ENCODE measurements at regions not wholly inside any gene's neighbourhood (a gene's known extent, or its start where the extent isn't known, plus 50 kb on each side); places are given as distances from the start of the nearest gene placed in this dataset.

DNA sequence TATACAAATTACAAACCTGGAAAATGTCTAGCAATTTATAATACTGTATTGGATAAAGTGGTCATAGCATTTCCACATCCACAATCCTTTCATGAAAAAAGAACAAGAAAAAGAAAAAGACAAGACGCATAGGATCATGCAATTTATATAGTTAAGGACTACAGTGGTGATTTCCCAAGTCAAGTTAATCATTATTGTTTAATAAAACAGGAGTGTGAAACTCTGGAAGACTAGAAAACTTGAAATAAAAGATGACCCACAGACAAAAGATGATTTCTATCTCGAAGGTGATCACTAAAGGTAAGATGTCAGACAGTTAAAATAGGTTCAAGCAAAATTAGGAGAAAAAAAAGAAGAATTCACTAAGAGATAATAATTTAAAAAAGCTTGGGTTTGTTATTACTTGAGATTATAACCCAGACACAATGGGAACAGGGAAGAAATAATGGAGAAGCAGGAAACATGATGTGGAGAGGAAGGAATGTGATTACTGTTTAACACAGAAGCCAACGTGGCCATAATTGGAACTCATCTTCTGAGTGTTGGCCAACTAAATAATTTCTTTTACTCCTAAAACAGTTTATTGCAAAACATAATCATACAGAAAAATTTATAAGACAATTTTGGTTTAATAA is 441.2 kb upstream of the ANO3 start:
- DNase-seq (no peak), ATAC-seq (no peak)

DNA sequence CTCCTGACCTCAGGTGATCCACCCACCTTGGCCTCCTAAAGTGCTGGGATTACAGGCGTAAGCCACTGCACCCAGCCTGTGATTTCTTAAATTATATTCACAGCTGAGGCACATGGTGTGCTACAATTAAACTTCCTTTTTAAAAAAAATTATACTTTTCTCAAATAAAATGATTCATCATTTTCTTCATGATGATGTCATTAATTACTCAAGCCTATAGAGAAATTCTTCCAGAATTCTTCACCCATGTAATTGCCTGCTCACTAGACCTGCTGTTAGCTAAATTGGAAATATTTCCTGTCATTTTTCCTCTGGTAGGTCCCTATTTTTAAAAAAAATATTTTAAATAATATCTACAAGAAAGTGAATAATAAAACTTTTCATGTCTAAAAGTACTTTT is 440.0 kb upstream of the ANO3 start:
- no peak for ATAC-seq
- DNase-seq = no peak

DNA sequence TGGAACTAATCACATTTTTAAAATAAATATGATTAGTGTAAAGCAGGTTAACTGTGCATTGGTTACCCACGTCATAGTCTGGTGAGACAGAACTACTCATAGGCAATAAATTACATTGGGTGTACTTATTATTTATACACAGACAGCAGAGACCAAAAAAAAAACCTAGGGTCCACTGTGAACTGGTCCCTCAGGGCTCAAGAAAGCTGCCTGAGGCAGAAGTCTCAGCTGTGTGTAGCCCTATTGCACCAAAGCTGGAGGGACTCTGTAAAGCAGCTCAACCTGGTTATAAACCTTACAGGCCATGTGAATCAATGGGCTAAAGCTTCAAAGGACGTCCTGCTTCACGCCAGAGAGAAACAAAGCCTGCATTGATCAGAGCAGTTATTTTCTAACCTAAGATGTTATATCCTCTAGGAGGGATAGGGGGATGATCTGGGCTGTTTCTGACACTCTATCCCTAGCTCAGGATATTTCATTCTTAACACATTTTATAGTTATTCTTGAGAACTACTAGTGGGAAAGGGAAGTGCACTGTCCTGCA is 432.2 kb upstream of the ANO3 start:
- no peak for DNase-seq
- ATAC-seq = no peak

DNA sequence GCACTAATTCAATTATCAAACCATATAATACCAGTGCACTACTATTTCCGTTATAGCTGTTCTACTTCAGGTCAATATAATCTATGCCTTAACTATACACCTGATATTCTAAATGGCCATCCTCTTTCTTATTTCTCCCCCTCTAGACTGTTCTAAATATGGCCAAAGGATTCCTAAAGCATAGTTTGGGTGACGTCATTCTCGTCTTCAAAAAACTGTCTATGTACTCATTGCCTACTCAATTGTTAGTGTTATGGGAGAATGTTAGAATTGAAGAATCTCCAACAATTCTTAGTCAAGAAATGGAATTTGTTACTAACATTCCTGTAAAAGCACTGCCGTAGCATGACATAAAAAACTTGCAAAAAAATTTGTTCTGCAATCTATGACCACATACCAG is 431.1 kb upstream of the ANO3 start:
- no peak for ATAC-seq
- DNase-seq = no peak

DNA sequence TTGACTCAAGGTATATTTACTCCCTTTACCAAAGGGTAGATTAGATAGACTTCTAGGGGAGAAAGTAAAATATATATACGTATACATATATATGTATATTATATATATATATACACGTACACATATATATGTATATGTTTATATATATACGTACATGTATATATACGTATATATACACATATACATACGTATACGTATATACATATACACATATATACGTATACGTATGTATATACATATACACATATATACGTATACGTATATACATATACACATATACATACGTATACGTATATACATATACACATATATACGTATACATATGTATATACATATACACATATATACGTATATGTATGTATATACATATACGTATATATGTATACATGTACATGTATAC is 430.5 kb upstream of the ANO3 start:
- ATAC-seq (no peak), DNase-seq (no peak)

DNA sequence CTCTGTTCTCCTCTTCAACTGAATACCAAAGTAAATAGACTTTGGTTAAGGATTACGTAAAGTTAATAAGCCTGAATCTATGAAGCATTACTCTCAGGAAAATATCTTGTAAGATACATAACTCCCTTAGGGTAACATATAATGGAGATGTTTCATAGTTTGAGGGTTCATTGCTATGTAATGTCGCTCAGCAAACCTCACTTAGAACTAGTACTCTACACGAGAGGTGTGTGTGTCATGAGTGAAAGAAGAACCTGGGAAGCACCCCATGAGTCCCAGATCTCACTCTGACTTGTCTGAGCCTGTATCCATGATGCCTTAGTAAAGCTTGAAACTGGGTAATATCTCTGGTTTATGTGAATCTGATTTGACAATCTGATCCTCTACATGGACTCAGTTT is 429.5 kb upstream of the ANO3 start:
- DNase-seq (no peak), ATAC-seq (no peak)

DNA sequence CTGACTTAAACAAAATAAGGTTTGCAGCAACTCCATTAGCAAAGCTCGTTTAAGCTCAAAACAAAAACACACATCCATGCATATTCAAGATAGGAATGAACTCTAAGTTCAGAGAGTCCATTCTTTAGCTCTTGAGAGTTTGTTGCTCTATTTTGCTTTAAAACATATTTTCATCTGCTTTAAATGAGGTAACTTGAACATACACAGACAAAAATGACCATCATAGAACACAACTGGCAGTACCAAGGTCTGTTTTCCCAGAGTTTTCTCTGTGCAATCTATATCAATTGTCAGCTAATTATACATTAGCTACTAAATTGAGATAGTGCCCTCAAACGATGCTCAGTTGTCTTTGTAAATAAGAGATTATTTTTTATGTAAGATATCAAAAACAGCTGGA is 423.2 kb upstream of the ANO3 start:
- DNase-seq = no peak
- ATAC-seq = no peak

DNA sequence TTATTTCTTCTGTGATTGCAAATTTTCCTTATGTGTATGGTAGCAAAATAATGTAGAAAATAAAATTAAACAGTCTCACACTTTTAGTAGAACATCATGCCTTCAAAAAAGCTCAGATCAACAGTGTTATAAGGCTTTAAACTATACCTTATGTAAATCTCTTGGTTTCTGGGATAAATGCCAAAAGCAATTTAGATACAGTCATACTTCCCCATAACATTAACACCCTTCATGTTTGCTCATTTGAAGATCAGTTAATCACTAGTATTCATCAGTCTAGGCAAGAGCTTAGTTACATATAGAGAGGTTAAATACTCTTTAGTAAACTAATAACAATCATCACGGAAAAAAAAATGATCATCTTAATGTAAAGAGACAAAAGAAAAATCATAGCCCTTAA is 421.8 kb upstream of the ANO3 start:
- ATAC-seq (no peak), DNase-seq (no peak)

DNA sequence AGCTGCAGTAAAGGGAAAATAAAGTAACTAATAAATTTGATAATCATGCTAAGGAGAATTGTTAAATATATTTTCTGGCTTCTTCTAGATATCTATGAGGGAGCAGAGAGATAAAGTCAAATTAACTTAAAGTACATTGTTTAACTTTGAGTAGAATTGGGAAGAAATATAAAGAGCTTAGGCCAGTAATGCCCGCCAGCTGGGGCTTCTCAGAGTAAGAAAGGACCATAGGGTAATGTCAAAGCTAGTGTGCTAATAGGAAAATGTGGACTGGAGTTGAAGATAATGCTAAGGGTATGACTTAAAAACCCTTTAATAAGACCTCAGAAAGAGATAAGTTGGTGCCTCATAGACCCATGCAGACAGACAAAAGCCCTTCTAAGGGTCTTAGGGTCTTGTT is 411.6 kb upstream of the ANO3 start:
- ATAC-seq = no peak

DNA sequence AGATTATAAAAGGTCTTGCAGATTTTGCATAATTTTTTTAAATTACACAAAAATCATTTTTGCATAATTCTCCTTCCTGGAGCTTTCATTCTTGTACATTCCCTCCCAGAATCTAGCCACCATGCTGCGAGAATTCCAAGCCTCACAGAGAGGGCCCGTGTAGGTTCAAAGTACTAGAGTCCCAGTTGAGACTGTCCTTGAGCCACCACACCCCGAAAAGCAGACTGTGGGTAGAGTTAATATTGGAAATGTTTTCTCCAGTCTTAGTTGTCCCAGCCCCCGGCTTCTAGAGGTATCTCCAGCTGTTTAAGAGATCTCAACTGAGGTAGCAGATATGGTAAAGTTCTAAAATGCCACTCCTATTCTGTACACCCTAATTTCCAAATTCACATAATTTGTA is 407.3 kb upstream of the ANO3 start:
- ATAC-seq (no peak), DNase-seq (no peak)

More for the DNA sequence above, 411.6 kb upstream of the ANO3 start:
- DNase-seq = no peak

DNA sequence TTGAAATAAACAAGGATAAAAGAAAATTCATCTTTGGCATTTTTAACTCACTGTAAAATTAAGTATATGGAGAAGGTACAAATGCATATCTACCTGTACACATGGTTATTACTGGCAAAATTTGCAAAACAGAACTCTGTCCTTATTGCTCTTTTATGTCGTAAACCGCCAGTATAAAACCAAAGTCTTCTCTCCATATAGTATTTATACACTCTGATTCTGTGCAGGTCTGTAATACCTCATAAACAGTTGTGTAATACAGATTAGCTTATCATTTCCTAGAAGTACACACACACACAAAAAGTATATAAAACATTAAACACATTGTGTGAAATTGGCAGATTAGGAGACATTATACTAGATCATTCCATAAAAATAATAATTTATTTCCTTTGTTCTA is 406.6 kb upstream of the ANO3 start:
- ATAC-seq = no peak
- DNase-seq = no peak

DNA sequence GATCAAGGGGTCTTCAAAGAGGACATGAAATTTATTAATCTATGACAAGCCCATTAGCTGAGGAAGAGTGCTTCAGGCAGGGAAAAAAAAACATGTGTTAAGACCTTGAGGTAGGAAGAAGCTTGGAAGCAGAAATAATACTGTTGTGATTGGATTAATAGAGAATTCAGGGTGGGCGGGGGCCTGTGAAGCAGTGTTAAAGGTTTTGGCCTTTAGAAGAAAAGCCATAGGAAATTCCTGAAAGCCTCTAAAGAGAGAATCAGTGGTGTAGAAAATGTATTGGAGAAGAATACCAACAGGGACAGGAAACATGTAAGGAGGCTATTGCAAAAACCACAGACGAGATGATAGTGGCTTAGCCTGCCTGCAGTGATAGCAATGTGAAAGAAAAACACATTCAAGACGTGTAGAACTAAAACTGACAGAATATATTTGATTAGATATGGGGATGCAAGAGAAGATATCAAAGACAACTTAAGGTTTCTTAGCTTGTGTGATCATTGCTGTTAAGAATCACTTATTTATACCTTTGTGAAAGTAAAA is 404.4 kb upstream of the ANO3 start:
- DNase-seq (no peak), ATAC-seq (no peak)

DNA sequence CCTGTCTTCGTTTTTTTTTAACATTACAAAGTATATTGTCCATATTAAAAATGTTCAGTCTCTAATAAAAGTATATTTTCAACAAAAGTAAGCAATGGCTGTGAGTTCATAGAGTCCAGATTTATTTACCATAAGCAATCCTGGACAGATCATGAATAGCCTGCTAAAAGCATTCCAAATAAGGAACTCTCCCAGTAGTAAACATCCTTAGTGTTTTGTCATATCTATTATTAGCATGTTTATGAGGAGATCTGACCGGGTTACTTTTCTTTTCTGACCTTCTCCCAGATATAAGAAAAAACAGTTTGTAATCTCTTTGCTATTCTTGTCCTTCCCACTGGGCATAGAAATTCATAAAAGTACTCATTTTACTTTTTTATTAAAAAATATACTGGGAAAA is 403.9 kb upstream of the ANO3 start:
- no peak for DNase-seq
- no peak for ATAC-seq

DNA sequence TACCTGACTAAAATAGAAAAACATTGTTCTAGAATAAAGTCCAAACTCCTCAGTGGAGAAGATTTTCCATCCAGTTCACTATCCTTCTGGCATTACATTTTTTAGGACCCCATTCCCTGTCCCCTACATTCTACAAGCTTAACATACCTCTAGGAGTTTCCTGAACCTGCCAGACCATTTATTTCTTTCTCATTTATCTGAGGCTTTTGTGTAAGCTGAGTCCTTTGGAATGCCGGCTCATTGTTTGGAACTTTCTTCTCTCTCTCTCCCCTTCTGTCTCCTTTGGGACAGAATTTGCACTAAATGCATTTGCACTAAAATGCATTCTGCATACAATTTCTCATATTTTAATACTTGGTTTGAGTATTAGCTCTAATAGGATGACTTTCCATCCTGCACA is 393.0 kb upstream of the ANO3 start:
- DNase-seq (no peak), ATAC-seq (no peak)

DNA sequence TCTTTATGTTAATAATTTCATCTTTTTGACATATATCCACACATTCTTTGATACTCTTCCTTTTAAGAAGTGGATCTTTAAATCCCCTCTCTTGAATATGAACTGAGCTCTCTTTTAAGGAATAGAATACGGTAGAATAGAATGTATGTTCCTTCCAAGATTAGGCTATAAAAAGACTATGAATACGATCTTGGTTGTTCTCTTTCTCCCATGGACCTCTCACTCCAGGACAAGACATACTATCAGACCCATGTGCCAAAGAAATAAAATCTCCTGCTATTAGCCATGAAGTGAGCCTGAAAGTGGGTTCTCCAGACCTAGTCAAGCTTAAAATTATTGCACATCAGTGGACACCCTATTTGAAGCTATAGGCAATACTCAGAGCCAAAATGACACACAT is 392.2 kb upstream of the ANO3 start:
- ATAC-seq (no peak), DNase-seq (no peak)

DNA sequence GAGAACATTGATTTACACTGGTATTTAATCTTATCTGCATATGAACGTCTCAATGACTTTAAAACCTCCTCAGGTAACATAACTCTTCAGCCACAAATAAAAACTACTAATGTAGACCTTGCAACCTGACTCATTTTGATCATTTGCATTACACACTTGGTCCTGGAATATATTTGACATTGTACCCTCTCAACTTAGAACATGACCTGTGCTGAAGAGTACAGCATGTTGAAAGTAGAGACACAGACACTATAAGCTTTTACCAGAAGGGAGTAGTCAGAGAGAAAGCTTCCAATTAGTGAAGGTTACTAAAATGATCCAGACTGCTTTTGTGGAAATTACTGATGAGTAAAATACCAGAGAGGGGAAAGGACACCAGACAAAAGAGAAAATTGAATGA is 390.6 kb upstream of the ANO3 start:
- no peak for DNase-seq
- ATAC-seq = no peak

DNA sequence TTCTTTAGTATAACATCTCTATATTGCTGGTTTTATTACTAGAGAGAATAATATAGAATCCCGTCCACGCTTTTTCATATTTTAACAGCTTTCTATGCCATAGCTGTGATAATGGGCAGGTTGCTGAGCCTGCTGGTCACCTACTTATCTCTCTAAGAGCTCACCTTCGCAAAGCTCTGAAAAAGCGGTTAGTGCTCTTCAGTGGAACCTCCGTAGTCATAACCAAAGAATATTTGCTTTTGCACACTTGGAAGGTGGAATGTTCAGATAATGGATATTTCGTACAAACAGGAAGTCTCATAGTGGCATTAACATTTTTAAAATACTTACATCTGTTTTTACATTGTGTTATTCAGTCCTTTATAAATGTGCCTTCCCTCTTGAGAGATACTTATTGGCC is 388.9 kb upstream of the ANO3 start:
- no peak for ATAC-seq
- no peak for DNase-seq

DNA sequence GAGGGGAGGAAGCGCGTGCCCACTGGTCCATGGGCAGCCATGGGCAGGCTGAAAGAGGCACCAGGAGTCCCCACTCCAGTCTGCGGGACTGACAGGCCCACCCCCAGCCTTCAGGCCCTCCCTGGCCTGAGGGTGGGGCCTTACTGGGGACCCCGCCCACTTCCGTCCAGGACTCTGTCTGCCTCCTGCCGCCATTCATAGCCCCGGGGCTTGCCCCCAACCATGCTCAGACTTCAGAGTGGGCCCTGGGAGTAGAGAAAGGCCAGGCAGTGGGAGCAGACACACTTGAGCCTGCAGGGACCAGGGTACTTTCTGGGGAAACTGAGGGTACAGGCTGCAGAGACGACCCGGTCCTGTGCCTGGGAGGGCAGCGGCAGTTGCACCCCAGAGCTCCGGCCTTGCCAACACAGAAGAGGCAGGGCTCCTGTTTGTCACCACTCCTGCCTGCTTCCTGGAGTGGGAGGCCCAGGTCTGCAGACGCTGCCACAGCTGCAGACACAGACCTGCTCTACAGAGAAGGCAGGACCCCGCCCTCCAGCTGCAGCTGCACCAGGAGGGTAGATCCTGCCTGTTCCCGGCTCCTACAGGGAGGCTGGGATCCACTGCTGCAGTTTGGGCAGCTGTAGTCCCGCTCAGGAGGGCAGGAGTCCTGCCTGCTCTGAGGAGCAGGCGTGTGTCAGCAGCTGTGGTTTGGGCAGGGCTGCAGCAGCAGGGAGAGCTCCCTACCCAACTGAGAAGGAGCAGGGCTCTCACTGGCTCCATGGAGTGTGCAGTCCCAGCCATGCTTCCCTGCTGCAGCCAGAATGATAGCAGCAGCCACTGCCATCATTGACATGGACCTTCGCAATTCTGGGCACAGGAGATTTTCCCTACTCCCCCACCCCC is 387.9 kb upstream of the ANO3 start:
- no peak for ATAC-seq

DNA sequence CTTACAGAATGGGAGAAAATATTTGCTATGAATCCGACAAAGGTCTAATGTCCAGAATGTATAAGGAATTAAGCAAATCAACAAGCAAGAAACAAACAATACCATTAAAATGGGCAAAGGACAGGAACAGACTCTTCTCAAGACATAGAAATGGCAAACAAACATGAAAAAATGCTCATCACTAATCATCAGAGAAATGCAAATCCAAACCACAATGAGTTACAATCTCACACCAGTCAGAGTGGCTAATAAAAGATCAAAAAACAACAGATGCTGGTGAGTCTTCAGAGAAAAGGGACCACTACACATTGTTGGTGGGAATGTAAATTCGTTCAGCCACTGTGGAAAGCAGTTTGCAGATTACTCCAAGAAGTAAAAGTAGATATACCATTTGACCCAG is 382.0 kb upstream of the ANO3 start:
- DNase-seq (no peak), ATAC-seq (no peak)

More for the DNA sequence above, 387.9 kb upstream of the ANO3 start:
- no peak for DNase-seq

DNA sequence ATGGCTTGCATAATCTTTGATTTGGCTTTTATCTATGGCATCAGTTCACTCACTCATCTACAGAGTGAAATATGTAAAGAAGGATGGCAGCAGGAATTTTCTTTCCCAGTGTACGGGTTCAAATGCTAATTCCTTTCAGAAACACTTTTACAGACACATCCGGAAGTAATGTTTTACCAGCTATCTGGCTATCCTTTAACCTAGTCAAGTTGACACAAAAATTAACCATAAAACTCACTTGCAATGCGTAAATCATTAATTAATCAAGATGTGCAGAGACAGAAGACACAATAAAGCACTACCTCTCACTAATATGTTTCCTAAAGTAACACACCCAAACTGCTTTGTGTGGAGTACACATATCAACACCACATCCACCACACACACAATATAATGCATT is 378.9 kb upstream of the ANO3 start:
- DNase-seq (no peak), ATAC-seq (no peak)

DNA sequence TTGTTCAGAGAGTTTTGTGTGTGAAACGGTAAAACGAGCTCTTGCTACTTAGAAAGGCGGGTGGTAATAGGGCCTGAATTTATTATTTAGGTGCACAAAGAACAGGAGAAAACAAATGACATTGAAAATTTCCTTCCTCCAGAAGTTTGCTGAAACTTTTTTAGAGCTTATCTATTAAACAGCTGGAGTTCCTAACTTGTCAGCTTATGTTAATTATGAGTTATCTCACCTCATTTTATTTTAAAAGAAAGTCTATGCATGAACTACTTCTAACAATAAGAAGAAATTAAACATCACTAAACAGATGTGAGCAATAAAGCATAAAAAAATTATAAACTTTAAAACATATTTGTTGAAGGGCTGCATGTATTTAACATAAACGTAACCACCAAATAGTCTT is 373.9 kb upstream of the ANO3 start:
- DNase-seq (no peak), ATAC-seq (no peak)

DNA sequence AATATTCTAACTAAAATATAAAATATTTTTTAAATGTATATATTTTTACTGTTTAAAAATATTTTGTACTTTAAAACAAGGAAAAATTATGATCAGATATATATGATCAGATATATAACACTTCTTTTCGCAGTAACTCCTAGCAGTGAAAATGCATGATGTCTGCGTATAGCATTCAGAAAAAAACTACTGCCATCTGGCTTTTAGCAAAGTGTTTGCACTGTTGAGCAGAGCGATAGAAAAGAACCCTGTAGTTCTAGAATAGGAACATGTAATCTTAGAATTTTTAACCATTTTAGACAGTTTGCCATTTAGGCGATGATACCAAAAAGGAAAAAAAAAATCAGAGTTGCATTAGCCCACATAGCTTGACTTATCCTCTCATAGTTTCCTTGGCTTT is 370.4 kb upstream of the ANO3 start:
- no peak for ATAC-seq

DNA sequence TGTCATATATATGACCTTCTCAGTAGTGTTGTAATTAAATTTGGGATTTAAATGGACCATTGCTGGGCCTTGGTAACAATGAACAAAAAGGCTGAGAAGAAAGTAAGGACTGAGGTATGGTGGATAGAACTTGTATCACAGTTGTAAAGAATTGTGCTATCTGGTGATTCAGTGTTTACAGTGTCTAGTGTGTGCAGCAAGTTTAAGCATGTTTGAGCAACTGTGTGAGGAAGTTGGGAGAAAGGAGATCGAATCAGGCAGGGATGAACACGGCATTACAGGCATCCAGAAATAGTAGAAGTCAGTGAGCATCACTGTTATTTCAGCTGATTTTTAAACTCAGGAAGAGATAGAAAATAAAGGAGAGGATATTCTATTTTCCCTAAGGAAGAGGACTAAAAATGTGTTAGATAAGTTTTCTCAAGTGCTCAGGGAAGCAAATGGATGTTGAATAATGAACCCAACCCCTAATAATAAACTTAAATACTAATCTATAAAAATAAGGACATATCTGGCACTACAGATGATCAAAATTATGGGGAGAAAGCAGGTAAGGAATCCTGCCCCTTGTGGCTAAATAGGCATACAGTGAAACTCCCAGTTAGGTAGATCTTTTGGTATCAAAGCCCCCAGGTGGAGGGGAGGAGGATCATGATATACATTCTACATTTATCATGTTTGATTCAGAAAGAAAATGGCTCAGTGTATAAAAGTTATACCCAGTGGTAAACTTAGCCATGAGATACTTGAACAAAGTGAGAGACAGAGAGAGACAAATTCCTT is 361.0 kb upstream of the ANO3 start:
- ATAC-seq (no peak), DNase-seq (no peak)

More for the DNA sequence above, 370.4 kb upstream of the ANO3 start:
- no peak for DNase-seq
